GM18511 (cell line): ENCODE measurements at regions not wholly inside any gene's neighbourhood (a gene's known extent, or its start where the extent isn't known, plus 50 kb on each side); places are given as distances from the start of the nearest gene placed in this dataset.
"Not testable (repeated sequence)": the region's sequence is repeated elsewhere in the genome, so short reads cannot be mapped to it uniquely, and the experiment has no call there.

Experiments
- ATAC-seq: cut with Tn5 transposase; IDR thresholded peaks from one replicate; pipeline ENCODE4 v1.9.1; 2021; ENCODE audit warnings: mild to moderate bottlenecking, moderate library complexity; ENCODE audit not compliant: unreplicated experiment

GRCh38 chr1:104288322-104288721 is 538.6 kb downstream of the AMY1C start:
- not testable (repeated sequence) for ATAC-seq

GRCh38 chr1:104291156-104291555 is 541.5 kb downstream of the AMY1C start:
- ATAC-seq: no peak

GRCh38 chr1:104294259-104294658 is 544.6 kb downstream of the AMY1C start:
- ATAC-seq: no peak

GRCh38 chr1:104295511-104295910 is 545.8 kb downstream of the AMY1C start:
- ATAC-seq: no peak

GRCh38 chr1:104309673-104310072 is 560.0 kb downstream of the AMY1C start:
- ATAC-seq: no peak

- no peak for ATAC-seq
Observed at GRCh38 chr1:104315823-104316222, 566.1 kb downstream of the AMY1C start.

GRCh38 chr1:104322131-104322530 is 572.4 kb downstream of the AMY1C start:
- no peak for ATAC-seq

- no peak for ATAC-seq
Observed at GRCh38 chr1:104329278-104329677, 579.6 kb downstream of the AMY1C start.

GRCh38 chr1:104331763-104332162 is 582.1 kb downstream of the AMY1C start:
- ATAC-seq: no peak

GRCh38 chr1:104337927-104338326 is 588.2 kb downstream of the AMY1C start:
- not testable (repeated sequence) for ATAC-seq

GRCh38 chr1:104341944-104342343 is 592.2 kb downstream of the AMY1C start:
- no peak for ATAC-seq

GRCh38 chr1:104348277-104348676 is 598.6 kb downstream of the AMY1C start:
- no peak for ATAC-seq

GRCh38 chr1:104353580-104353979 is 603.9 kb downstream of the AMY1C start:
- no peak for ATAC-seq

- no peak for ATAC-seq
Observed at GRCh38 chr1:104358086-104358485, 608.4 kb downstream of the AMY1C start.

- no peak for ATAC-seq
Observed at GRCh38 chr1:104358621-104359020, 608.9 kb downstream of the AMY1C start.

- no peak for ATAC-seq
Observed at GRCh38 chr1:104378414-104378813, 628.7 kb downstream of the AMY1C start.

- no peak for ATAC-seq
Observed at GRCh38 chr1:104380003-104380402, 630.3 kb downstream of the AMY1C start.

GRCh38 chr1:104387716-104388508 is 638.2 kb downstream of the AMY1C start:
- peak; percentile 74 for ATAC-seq

GRCh38 chr1:104392552-104392951 is 642.9 kb downstream of the AMY1C start:
- no peak for ATAC-seq

GRCh38 chr1:104402178-104402577 is 652.5 kb downstream of the AMY1C start:
- no peak for ATAC-seq

- ATAC-seq: no peak
Observed at GRCh38 chr1:104403883-104404282, 654.2 kb downstream of the AMY1C start.

- no peak for ATAC-seq
Observed at GRCh38 chr1:104406728-104407127, 657.0 kb downstream of the AMY1C start.

- no peak for ATAC-seq
Observed at GRCh38 chr1:104408268-104408667, 658.6 kb downstream of the AMY1C start.
